HEK293 (cell line): ENCODE measurements at regions not wholly inside any gene's neighbourhood (a gene's known extent, or its start where the extent isn't known, plus 50 kb on each side); places are given as distances from the start of the nearest gene placed in this dataset.

Source experiments
- CTCF ChIA-PET: fragments of 350-600 bp; formaldehyde crosslinking; extraction: SDS; loops from one replicate; lab custom pipeline; 2021; ENCODE audit warnings: antibody characterized with exemption; lab: Yijun Ruan, JAX
- POLR2A ChIA-PET: fragments of 300-600 bp; formaldehyde crosslinking; extraction: SDS; loops from one replicate; lab custom pipeline; 2020; ENCODE audit warnings: antibody characterized with exemption, inconsistent platforms; lab: Yijun Ruan, JAX
- H3K27ac ChIP-seq: fragments of 200-500 bp; sonication (Bioruptor generic); 2 replicates; pipeline ENCODE4 v1.5.1; 2014; ENCODE audit warnings: low read depth, low read length, control low read depth, inconsistent platforms; ENCODE audit errors: extremely low read depth
- H3K36me3 ChIP-seq, 2 experiments: fragments of 200-500 bp in 1 of 2; sonication (Bioruptor generic) in 1 of 2; 1 replicate in 1 of 2; 2 replicates in 1 of 2; pipeline ENCODE4 v1.5.1; 2014 to 2017; ENCODE audit warnings: inconsistent platforms in 2 of 2, low read length in 2 of 2; ENCODE audit not compliant: control insufficient read depth in 2 of 2, insufficient read depth in 1 of 2
- H3K4me1 ChIP-seq: fragments of 200-500 bp; sonication (Bioruptor generic); 2 replicates; pipeline ENCODE4 v1.5.1; 2014; ENCODE audit warnings: mild to moderate bottlenecking, low read length, inconsistent platforms; ENCODE audit not compliant: control insufficient read depth, insufficient read depth
- H3K4me3 ChIP-seq: 2 replicates; pipeline ENCODE4 v1.5.1; 2011; ENCODE audit warnings: low read depth, mild to moderate bottlenecking, control low read depth, low read length, moderate library complexity
- H3K9me3 ChIP-seq: fragments of 200-500 bp; sonication (Bioruptor generic); 2 replicates; pipeline ENCODE4 v1.5.1; 2014; ENCODE audit warnings: low read depth, low read length, inconsistent platforms; ENCODE audit not compliant: control insufficient read depth, insufficient read depth
- GFI1B ChIP-seq: fragments of 450-650 bp; formaldehyde crosslinking; IDR thresholded peaks from 2 replicates; pipeline ENCODE4 v1.5.1; 2016; ENCODE audit warnings: missing biosample characterization, missing genetic modification characterization
- KLF10 ChIP-seq: fragments of 450-650 bp; IDR thresholded peaks from 2 replicates; pipeline ENCODE4 v1.5.1; 2018; ENCODE audit warnings: missing biosample characterization, mild to moderate bottlenecking, missing genetic modification characterization
- MZF1 ChIP-seq: fragments of 450-650 bp; formaldehyde crosslinking; IDR thresholded peaks from 2 replicates; pipeline ENCODE4 v1.5.1; 2017; ENCODE audit warnings: missing biosample characterization, missing genetic modification characterization, borderline replicate concordance
- SETDB1 ChIP-seq: IDR thresholded peaks from one replicate; pipeline ENCODE4 v1.6.1; 2017; ENCODE audit warnings: mild to moderate bottlenecking, low read length, moderate library complexity, mixed read lengths; ENCODE audit not compliant: insufficient read length
- ZFP37 ChIP-seq: fragments of 450-650 bp; formaldehyde crosslinking; IDR thresholded peaks from 2 replicates; pipeline ENCODE4 v1.5.1; 2016; ENCODE audit warnings: missing biosample characterization, missing genetic modification characterization
- ZNF132 ChIP-seq: fragments of 450-650 bp; formaldehyde crosslinking; IDR thresholded peaks from 2 replicates; pipeline ENCODE4 v1.5.1; 2017; ENCODE audit warnings: missing biosample characterization, missing genetic modification characterization, borderline replicate concordance
- ZNF157 ChIP-seq: fragments of 450-650 bp; formaldehyde crosslinking; IDR thresholded peaks from 2 replicates; pipeline ENCODE4 v1.5.1; 2016; ENCODE audit warnings: missing biosample characterization, missing genetic modification characterization
- ZNF2 ChIP-seq: fragments of 450-650 bp; formaldehyde crosslinking; IDR thresholded peaks from 2 replicates; pipeline ENCODE4 v1.5.1; 2016; ENCODE audit warnings: missing biosample characterization, missing genetic modification characterization
- ZNF239 ChIP-seq: fragments of 450-650 bp; formaldehyde crosslinking; IDR thresholded peaks from 2 replicates; pipeline ENCODE4 v1.5.1; 2016; ENCODE audit warnings: missing biosample characterization, missing genetic modification characterization
- ZNF335 ChIP-seq: fragments of 450-650 bp; formaldehyde crosslinking; conservative IDR thresholded peaks from 2 replicates; pipeline ENCODE4 v1.5.1; 2016; ENCODE audit warnings: missing biosample characterization, missing genetic modification characterization
- ZNF404 ChIP-seq: fragments of 450-650 bp; formaldehyde crosslinking; IDR thresholded peaks from 2 replicates; pipeline ENCODE4 v1.5.1; 2017; ENCODE audit warnings: missing biosample characterization, missing genetic modification characterization
- ZNF426 ChIP-seq: fragments of 450-650 bp; formaldehyde crosslinking; IDR thresholded peaks from 2 replicates; pipeline ENCODE4 v1.5.1; 2017; ENCODE audit warnings: missing biosample characterization, missing genetic modification characterization, mild to moderate bottlenecking, inconsistent platforms, moderate library complexity
- ZNF501 ChIP-seq: fragments of 450-650 bp; formaldehyde crosslinking; IDR thresholded peaks from 2 replicates; pipeline ENCODE4 v1.5.1; 2016; ENCODE audit warnings: missing biosample characterization, missing genetic modification characterization
- ZNF530 ChIP-seq: fragments of 450-650 bp; formaldehyde crosslinking; IDR thresholded peaks from 2 replicates; pipeline ENCODE4 v1.5.1; 2016; ENCODE audit warnings: low read depth, missing biosample characterization, missing genetic modification characterization
- ZNF555 ChIP-seq: fragments of 450-650 bp; formaldehyde crosslinking; conservative IDR thresholded peaks from 2 replicates; pipeline ENCODE4 v1.5.1; 2017; ENCODE audit warnings: missing biosample characterization, mild to moderate bottlenecking, missing genetic modification characterization, inconsistent platforms
- ZNF624 ChIP-seq: fragments of 450-650 bp; formaldehyde crosslinking; IDR thresholded peaks from 2 replicates; pipeline ENCODE4 v1.5.1; 2017; ENCODE audit warnings: missing biosample characterization, missing genetic modification characterization
- ZNF654 ChIP-seq: fragments of 450-650 bp; formaldehyde crosslinking; IDR thresholded peaks from 2 replicates; pipeline ENCODE4 v1.5.1; 2016; ENCODE audit warnings: low read depth, missing biosample characterization, missing genetic modification characterization
- ZNF660 ChIP-seq: fragments of 450-650 bp; IDR thresholded peaks from 2 replicates; pipeline ENCODE4 v1.5.1; 2018; ENCODE audit warnings: missing biosample characterization, mild to moderate bottlenecking, missing genetic modification characterization
- TF ChIP-seq, protein P1 (sequence below): fragments of 450-650 bp; formaldehyde crosslinking; IDR thresholded peaks from 2 replicates; pipeline ENCODE4 v1.5.1; 2016; ENCODE audit warnings: missing biosample characterization, missing genetic modification characterization
- TF ChIP-seq, protein P2 (sequence below): fragments of 450-650 bp; formaldehyde crosslinking; IDR thresholded peaks from 2 replicates; pipeline ENCODE4 v1.5.1; 2016; ENCODE audit warnings: missing biosample characterization, missing genetic modification characterization
- TF ChIP-seq, protein P3 (sequence below): fragments of 450-650 bp; formaldehyde crosslinking; IDR thresholded peaks from 2 replicates; pipeline ENCODE4 v1.5.1; 2016; ENCODE audit warnings: missing biosample characterization, missing genetic modification characterization
- TF ChIP-seq, protein P4 (sequence below): fragments of 450-650 bp; formaldehyde crosslinking; IDR thresholded peaks from 2 replicates; pipeline ENCODE4 v1.5.1; 2016; ENCODE audit warnings: missing biosample characterization, missing genetic modification characterization
- TF ChIP-seq, protein P5 (sequence below): fragments of 450-650 bp; formaldehyde crosslinking; IDR thresholded peaks from 2 replicates; pipeline ENCODE4 v1.5.1; 2016; ENCODE audit warnings: missing biosample characterization, missing genetic modification characterization

DNA sequence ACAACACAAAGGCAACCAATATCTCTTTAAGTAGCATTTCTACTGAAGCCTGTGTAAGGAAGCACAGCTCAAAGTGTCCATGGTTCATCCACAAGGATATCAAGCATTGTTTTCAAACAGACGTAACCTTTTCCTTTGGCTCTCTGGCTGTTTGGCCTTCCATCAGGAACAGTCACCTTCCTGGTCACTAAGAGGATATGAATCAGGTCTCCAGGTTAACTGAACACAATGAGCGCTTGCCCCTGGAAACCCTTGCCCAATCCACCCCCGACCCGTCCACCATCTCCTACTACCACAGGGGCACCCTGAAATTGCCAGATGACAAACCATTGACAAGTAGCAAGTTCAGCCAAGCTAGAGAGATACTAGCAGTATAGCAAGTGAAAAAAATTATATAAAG is 114.4 kb upstream of the COL21A1 start:
- H3K9me3 ChIP-seq = no peaks in the 10 kb centered on the region
- H3K4me1 ChIP-seq = peaks cover 19% of the 10 kb centered on the region
- POLR2A ChIA-PET = no interaction called here
- H3K27ac ChIP-seq = no peak overlapping the region
- no peak overlapping the region for H3K4me3 ChIP-seq
- H3K36me3 ChIP-seq = no peaks in the 10 kb centered on the region
- TF ChIP-seq, protein P1, sequence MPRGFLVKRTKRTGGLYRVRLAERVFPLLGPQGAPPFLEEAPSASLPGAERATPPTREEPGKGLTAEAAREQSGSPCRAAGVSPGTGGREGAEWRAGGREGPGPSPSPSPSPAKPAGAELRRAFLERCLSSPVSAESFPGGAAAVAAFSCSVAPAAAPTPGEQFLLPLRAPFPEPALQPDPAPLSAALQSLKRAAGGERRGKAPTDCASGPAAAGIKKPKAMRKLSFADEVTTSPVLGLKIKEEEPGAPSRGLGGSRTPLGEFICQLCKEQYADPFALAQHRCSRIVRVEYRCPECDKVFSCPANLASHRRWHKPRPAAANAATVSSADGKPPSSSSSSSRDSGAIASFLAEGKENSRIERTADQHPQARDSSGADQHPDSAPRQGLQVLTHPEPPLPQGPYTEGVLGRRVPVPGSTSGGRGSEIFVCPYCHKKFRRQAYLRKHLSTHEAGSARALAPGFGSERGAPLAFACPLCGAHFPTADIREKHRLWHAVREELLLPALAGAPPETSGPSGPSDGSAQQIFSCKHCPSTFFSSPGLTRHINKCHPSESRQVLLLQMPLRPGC (tag by site-specific recombination) = no peak
- CTCF ChIA-PET = interaction anchor here (0.6 to 5.3 kb wide), 8 partner anchors 9 to 234 kb away, joined by 3 to 40 read pairs (median 7); no protein-coding TSS in a partner anchor

DNA sequence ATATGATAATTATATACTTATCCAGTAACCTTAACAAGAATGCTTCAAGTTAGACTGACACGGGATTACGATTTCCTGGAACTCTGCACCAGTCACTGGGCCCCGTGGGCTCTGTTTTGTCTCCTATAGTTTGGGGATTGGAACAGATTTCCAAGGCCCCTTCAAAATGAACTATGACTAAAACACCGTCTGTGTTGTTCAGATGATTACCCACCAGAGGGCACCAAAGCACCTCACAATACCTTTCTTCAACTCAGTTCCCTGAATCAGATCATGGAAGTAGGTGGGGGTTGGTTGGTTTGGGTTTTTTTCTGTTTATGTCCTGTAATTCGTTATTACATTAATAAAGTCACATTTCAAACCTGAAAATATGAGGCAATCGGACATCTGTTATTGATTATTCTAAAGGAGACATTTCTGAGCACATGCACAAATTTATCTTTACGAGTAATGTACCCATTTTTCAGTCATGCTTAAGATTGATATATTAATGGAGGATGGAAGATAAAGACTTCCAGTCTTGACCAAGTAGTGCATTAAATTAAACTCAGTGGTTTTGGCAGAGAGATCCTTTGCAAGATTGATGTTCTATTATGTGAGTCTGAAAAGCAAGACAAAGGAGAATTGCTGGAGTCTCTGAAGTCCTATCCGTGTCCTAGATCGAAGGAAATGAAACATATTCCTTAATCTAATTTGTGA is 112.0 kb upstream of the COL21A1 start:
- no peak overlapping the region for H3K4me3 ChIP-seq
- no peaks in the 10 kb centered on the region for H3K36me3 ChIP-seq
- ChIA-PET CTCF (interaction anchor here (0.7 to 7.1 kb wide), 13 partner anchors 10 to 543 kb away, joined by 3 to 117 read pairs (median 4); no protein-coding TSS in a partner anchor), POLR2A (no interaction called here)
- peaks cover 3% of the 10 kb centered on the region; the same call in 1 of the 2 replicates for H3K4me1 ChIP-seq
- no peaks in the 10 kb centered on the region for H3K9me3 ChIP-seq
- no peak overlapping the region for H3K27ac ChIP-seq
- TF ChIP-seq ZNF501 (tag by site-specific recombination) (0 out of 2 replicates have a peak, but pooled peaks have one; percentile 59), KLF10 (tag by site-specific recombination) (0 out of 2 replicates have a peak, but pooled peaks have one; percentile 33), SETDB1 (no peak), GFI1B (peak; percentile 7; the same call in 1 of the 2 replicates), ZNF157 (tag by site-specific recombination) (no peak), ZNF654 (tag by site-specific recombination) (peak; percentile 92), ZFP37 (tag by site-specific recombination) (0 out of 2 replicates have a peak, but pooled peaks have one; percentile 28), ZNF530 (tag by site-specific recombination) (no peak), ZNF239 (no peak), ZNF132 (tag by site-specific recombination) (no peak), ZNF335 (tag by site-specific recombination) (peak; percentile 35; the same call in 1 of the 2 replicates), MZF1 (tag by site-specific recombination) (peak; percentile 72; the same call in 1 of the 2 replicates), ZNF555 (tag by site-specific recombination) (no peak), ZNF2 (tag by site-specific recombination) (peak; percentile 45; the same call in 1 of the 2 replicates), ZNF624 (tag by site-specific recombination) (no peak), ZNF660 (tag by site-specific recombination) (0 out of 2 replicates have a peak, but pooled peaks have one; percentile 53), ZNF404 (tag by site-specific recombination) (no peak), ZNF426 (tag by site-specific recombination) (0 out of 2 replicates have a peak, but pooled peaks have one; percentile 6)
- TF ChIP-seq, protein P2, sequence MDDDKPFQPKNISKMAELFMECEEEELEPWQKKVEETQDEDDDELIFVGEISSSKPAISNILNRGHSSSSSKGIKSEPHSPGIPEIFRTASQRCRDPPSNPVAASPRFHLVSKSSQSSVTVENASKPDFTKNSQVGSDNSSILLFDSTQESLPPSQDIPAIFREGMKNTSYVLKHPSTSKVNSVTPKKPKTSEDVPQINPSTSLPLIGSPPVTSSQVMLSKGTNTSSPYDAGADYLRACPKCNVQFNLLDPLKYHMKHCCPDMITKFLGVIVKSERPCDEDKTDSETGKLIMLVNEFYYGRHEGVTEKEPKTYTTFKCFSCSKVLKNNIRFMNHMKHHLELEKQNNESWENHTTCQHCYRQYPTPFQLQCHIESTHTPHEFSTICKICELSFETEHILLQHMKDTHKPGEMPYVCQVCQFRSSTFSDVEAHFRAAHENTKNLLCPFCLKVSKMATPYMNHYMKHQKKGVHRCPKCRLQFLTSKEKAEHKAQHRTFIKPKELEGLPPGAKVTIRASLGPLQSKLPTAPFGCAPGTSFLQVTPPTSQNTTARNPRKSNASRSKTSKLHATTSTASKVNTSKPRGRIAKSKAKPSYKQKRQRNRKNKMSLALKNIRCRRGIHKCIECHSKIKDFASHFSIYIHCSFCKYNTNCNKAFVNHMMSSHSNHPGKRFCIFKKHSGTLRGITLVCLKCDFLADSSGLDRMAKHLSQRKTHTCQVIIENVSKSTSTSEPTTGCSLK (tag by site-specific recombination) = no peak
- TF ChIP-seq, protein P3, sequence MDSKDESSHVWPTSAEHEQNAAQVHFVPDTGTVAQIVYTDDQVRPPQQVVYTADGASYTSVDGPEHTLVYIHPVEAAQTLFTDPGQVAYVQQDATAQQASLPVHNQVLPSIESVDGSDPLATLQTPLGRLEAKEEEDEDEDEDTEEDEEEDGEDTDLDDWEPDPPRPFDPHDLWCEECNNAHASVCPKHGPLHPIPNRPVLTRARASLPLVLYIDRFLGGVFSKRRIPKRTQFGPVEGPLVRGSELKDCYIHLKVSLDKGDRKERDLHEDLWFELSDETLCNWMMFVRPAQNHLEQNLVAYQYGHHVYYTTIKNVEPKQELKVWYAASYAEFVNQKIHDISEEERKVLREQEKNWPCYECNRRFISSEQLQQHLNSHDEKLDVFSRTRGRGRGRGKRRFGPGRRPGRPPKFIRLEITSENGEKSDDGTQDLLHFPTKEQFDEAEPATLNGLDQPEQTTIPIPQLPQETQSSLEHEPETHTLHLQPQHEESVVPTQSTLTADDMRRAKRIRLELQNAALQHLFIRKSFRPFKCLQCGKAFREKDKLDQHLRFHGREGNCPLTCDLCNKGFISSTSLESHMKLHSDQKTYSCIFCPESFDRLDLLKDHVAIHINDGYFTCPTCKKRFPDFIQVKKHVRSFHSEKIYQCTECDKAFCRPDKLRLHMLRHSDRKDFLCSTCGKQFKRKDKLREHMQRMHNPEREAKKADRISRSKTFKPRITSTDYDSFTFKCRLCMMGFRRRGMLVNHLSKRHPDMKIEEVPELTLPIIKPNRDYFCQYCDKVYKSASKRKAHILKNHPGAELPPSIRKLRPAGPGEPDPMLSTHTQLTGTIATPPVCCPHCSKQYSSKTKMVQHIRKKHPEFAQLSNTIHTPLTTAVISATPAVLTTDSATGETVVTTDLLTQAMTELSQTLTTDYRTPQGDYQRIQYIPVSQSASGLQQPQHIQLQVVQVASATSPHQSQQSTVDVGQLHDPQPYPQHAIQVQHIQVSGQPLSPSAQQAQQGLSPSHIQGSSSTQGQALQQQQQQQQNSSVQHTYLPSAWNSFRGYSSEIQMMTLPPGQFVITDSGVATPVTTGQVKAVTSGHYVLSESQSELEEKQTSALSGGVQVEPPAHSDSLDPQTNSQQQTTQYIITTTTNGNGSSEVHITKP (tag by site-specific recombination) = 0 out of 2 replicates have a peak, but pooled peaks have one; percentile 26
- TF ChIP-seq, protein P4, sequence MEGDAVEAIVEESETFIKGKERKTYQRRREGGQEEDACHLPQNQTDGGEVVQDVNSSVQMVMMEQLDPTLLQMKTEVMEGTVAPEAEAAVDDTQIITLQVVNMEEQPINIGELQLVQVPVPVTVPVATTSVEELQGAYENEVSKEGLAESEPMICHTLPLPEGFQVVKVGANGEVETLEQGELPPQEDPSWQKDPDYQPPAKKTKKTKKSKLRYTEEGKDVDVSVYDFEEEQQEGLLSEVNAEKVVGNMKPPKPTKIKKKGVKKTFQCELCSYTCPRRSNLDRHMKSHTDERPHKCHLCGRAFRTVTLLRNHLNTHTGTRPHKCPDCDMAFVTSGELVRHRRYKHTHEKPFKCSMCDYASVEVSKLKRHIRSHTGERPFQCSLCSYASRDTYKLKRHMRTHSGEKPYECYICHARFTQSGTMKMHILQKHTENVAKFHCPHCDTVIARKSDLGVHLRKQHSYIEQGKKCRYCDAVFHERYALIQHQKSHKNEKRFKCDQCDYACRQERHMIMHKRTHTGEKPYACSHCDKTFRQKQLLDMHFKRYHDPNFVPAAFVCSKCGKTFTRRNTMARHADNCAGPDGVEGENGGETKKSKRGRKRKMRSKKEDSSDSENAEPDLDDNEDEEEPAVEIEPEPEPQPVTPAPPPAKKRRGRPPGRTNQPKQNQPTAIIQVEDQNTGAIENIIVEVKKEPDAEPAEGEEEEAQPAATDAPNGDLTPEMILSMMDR (tag by site-specific recombination) = peak; percentile 65
- TF ChIP-seq, protein P5, sequence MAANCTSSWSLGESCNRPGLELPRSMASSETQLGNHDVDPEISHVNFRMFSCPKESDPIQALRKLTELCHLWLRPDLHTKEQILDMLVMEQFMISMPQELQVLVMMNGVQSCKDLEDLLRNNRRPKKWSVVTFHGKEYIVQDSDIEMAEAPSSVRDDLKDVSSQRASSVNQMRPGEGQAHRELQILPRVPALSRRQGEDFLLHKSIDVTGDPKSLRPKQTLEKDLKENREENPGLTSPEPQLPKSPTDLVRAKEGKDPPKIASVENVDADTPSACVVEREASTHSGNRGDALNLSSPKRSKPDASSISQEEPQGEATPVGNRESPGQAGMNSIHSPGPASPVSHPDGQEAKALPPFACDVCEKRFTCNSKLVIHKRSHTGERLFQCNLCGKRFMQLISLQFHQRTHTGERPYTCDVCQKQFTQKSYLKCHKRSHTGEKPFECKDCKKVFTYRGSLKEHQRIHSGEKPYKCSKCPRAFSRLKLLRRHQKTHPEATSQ (tag by site-specific recombination) = no peak
